ACHN (cell line): ENCODE measurements at regions not wholly inside any gene's neighbourhood (a gene's known extent, or its start where the extent isn't known, plus 50 kb on each side); places are given as distances from the start of the nearest gene placed in this dataset.
"Not testable (repeated sequence)": the region's sequence is repeated elsewhere in the genome, so short reads cannot be mapped to it uniquely, and the experiment has no call there.

Experiments used
- DNase-seq: peaks from one replicate; pipeline ENCODE4 v3.0.0-alpha.2; 2015
- in situ Hi-C: cut with HindIII; loops from 2 replicates; pipeline ENCODE4 v1.10.0; 2017; ENCODE audit warnings: low sequenced_read_pairs, low pct_ligation_motif_present, low pct_unique_long_range_greater_than_20kb

- in situ Hi-C loops, result no loop called here
- DNase-seq, result no peak
These were observed 356.8 kb downstream of the CCSER2 start for GRCh38 chr10:84685047-84685660.

GRCh38 chr10:84693006-84693405 lies 364.6 kb downstream of the CCSER2 start:
- in situ Hi-C loops, result no loop called here
- DNase-seq, result no peak

- DNase-seq, result no peak
- in situ Hi-C loops, result no loop called here
These were observed 367.5 kb downstream of the CCSER2 start for GRCh38 chr10:84695902-84696301.

- in situ Hi-C loops, result no loop called here
- DNase-seq, result no peak
These were observed 368.2 kb downstream of the CCSER2 start for GRCh38 chr10:84696610-84697009.

GRCh38 chr10:84698989-84699388 lies 370.6 kb downstream of the CCSER2 start:
- no peak for DNase-seq
- in situ Hi-C loops, result no loop called here

GRCh38 chr10:84700668-84701369 lies 372.4 kb downstream of the CCSER2 start:
- no peak for DNase-seq
- in situ Hi-C loops, result no loop called here

- in situ Hi-C loops, result no loop called here
These were observed 373.0 kb downstream of the CCSER2 start for GRCh38 chr10:84701370-84701720.

GRCh38 chr10:84704101-84704500 lies 375.7 kb downstream of the CCSER2 start:
- in situ Hi-C loops, result no loop called here
- no peak for DNase-seq

More at GRCh38 chr10:84701370-84701720, 373.0 kb downstream of the CCSER2 start:
- DNase-seq, result no peak

- in situ Hi-C loops, result no loop called here
- no peak for DNase-seq
These were observed 378.0 kb downstream of the CCSER2 start for GRCh38 chr10:84706431-84706830.

GRCh38 chr10:84706875-84707274 lies 378.5 kb downstream of the CCSER2 start:
- no peak for DNase-seq
- in situ Hi-C loops, result no loop called here

- in situ Hi-C loops, result no loop called here
- peak; percentile 65 for DNase-seq
These were observed 387.5 kb downstream of the CCSER2 start for GRCh38 chr10:84715911-84716310.

GRCh38 chr10:84718877-84719616 lies 390.7 kb downstream of the CCSER2 start:
- in situ Hi-C loops, result no loop called here
- no peak for DNase-seq

GRCh38 chr10:84719687-84720086 lies 391.3 kb downstream of the CCSER2 start:
- no peak for DNase-seq
- in situ Hi-C loops, result no loop called here

- DNase-seq, result no peak
- in situ Hi-C loops, result no loop called here
These were observed 399.0 kb downstream of the CCSER2 start for GRCh38 chr10:84727398-84727797.

- in situ Hi-C loops, DNase-seq: not testable (repeated sequence)
These were observed 410.7 kb downstream of the CCSER2 start for GRCh38 chr10:84739126-84739525.

- no peak for DNase-seq
- in situ Hi-C loops, result no loop called here
These were observed 411.3 kb downstream of the CCSER2 start for GRCh38 chr10:84739641-84740040.

GRCh38 chr10:84743483-84743882 lies 415.1 kb downstream of the CCSER2 start:
- in situ Hi-C loops, result no loop called here
- DNase-seq, result peak; percentile 24

GRCh38 chr10:84755311-84755710 lies 426.9 kb downstream of the CCSER2 start:
- DNase-seq, result no peak
- in situ Hi-C loops, result no loop called here

GRCh38 chr10:84756653-84757052 lies 428.3 kb downstream of the CCSER2 start:
- DNase-seq, in situ Hi-C loops: not testable (repeated sequence)
